Forelimb muscle (tissue), 1 donor: ENCODE measurements at regions not wholly inside any gene's neighbourhood (a gene's known extent, or its start where the extent isn't known, plus 50 kb on each side); places are given as distances from the start of the nearest gene placed in this dataset.
"Not testable (repeated sequence)": the region's sequence is repeated elsewhere in the genome, so short reads cannot be mapped to it uniquely, and the experiment has no call there.

ENCODE experiments used
- DNase-seq: peaks from one replicate; pipeline ENCODE4 v3.0.0-alpha.2; 2013; ENCODE audit warnings: low read depth

- DNase-seq: no peak
Measured at GRCh38 chr10:22158426-22158825, 59.4 kb downstream of the EBLN1 start.

DNA sequence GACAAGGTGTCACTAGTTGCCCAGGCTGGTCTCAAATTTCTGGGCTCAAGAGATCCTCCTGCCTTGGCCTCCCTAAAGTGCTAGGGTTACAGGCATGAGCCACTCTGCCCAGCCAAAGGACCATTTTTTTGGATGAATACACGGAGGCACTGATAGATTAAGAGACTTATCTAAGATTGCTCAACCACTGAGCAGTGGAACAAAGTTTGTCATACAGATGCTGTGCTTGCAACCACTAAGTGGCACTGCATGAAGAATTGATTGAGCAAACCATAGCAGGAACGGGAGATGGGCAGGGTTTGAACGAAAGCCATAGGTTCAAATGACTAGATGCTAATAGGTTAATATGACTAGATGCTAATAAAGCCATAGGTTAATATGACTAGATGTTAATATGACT is 61.1 kb downstream of the EBLN1 start:
- no peak for DNase-seq

DNA sequence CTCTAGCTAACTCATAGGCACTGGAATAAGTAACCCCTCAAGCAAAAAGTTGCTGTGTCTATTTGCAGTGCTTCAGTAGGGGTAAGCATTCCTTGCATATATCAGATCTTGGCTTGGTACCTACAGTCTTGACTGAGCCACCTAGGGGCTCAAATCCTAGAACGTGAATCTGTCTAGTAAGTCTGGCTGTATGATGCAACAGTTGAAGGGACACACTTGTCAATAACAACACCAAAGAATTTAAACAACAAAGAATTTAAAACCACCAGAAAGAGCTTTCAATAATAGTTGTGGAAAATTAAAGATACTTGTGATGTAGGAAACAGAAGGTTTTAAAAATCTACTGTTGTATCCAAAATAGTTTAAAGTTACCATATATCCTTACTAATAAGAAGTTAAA is 65.4 kb downstream of the EBLN1 start:
- no peak for DNase-seq

DNA sequence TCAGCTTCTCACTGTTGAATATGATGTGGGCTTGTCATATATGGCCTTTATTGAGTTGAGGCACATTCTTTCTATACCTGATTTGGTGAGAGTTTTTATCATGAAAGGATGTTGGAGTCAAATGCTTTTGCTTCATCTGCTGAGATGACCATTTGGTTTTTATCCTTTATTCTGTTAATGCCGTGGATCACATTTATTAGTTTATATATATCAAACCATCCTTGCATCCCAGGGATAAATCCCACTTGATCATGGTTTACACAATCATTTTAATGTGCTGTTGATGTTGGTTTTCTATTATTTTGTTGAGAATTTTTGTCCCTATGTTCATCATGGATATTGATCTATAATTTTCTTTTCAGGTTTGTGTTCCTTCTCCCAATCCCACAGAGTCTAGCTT is 67.0 kb downstream of the EBLN1 start:
- no peak for DNase-seq

GRCh38 chr10:22148961-22149360 is 68.9 kb downstream of the EBLN1 start:
- peak; percentile 32 for DNase-seq

- DNase-seq: not testable (repeated sequence)
Measured at GRCh38 chr10:22145873-22146272, 71.9 kb downstream of the EBLN1 start.

GRCh38 chr10:22137542-22137941 is 80.3 kb downstream of the EBLN1 start:
- no peak for DNase-seq

GRCh38 chr10:22135591-22135990 is 82.2 kb downstream of the EBLN1 start:
- DNase-seq: no peak

DNA sequence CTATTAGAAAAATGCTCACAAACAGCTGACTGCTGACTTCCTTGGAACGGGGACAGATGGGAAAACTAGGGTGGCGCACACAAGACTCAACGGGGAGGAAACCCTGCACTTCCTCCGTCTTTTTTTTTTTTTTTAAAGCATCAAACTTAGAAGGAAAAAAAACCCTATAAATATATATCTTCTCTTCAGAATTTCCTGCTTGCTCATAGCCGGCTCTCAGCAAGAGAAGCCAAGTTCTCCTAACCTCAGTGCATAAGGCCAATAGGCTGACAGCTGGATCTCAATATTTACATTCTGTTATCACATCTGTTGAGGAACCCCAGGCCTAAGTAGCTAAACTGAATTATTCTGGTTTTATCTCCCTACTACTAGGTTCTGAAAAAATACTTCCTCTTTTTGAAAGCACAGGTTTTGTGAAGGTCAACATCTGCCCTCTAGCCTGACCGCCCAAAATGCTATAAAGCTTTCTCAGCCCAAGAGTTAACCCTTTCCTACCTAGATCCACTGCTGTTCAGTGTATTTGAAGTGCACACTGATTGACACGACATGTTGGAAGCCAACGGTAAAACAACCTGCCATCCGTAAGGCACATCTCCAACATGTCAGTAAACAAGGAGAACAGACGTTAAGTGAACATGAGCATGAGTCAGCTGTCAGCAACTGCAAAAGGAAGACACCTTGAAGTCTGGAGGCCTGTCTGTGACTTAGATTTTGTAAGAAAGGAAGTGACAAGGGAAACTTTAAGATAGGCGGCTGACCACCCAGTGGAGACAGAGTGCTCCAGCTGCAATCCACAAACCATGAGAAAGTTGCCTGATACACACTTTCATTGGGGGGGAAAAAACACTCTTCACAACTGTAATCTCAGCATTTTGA is 83.8 kb downstream of the EBLN1 start:
- no peak for DNase-seq

DNA sequence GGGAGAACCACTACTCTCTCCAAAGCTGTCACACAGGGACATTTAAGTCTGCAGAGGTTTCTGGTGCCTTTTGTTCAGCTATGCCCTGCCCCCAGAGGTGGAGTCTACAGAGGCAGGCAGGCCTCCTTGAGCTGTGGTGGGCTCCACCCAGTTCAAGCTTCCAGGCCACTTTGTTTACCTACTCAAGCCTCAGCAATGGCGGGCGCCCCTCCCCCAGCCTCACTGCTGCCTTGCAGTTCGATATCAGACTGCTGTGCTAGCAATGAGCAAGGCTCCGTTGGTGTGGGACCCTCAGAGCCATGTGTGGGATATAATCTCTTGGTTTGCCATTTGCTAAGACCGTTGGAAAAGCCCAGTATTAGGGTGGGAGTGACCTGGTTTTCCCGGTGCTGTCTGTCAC is 87.0 kb downstream of the EBLN1 start:
- DNase-seq: not testable (repeated sequence)

- DNase-seq: not testable (repeated sequence)
Measured at GRCh38 chr10:22129612-22130011, 88.2 kb downstream of the EBLN1 start.

GRCh38 chr10:22121181-22121580 is 96.6 kb downstream of the EBLN1 start:
- not testable (repeated sequence) for DNase-seq

GRCh38 chr10:22120072-22120471 is 97.7 kb downstream of the EBLN1 start:
- DNase-seq: not testable (repeated sequence)

- DNase-seq: not testable (repeated sequence)
Measured at GRCh38 chr10:22119575-22119974, 98.2 kb downstream of the EBLN1 start.

- DNase-seq: no peak
Measured at GRCh38 chr10:22111705-22112104, 106.1 kb downstream of the EBLN1 start.

GRCh38 chr10:22111260-22111659 is 106.6 kb downstream of the EBLN1 start:
- no peak for DNase-seq

DNA sequence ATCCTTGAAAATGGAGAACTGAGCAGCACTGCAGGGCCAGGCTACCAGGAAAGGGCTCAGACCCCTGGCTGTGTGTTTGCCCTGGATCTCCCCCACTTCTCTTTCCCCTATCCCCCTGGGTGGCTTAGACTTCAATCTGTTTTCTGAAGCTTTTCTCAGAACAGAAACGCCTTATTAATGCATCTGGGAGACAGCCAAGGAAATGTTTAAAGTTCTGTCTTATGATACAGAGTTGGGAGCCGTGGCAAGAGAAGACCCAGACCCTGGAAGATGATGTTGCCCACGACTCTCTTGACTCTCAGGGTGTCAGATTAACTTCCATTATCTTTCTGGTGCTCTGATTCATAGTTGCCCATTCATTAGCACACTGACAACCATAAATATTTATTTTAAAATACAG is 107.1 kb downstream of the EBLN1 start:
- no peak for DNase-seq

DNA sequence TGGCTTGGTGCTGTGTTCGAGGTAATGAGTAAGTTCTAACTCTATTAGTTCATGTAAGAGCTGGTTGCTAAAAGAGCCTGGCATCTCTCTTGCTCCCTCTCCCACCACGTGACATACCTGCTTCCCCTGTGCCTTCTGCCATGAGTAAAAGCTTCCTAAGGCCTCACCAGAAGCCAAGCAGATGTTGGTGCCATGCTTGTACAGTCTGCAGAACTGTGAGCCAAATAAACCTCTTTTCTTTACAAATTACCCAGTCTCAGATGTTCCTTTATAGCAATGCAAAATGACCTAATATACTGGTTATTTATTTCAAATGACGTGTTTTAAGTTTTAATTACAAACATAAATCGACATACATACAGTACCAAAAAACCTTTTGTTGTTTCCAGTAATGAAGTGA is 101.7 kb upstream of the DNAJC1 start:
- DNase-seq: no peak

DNA sequence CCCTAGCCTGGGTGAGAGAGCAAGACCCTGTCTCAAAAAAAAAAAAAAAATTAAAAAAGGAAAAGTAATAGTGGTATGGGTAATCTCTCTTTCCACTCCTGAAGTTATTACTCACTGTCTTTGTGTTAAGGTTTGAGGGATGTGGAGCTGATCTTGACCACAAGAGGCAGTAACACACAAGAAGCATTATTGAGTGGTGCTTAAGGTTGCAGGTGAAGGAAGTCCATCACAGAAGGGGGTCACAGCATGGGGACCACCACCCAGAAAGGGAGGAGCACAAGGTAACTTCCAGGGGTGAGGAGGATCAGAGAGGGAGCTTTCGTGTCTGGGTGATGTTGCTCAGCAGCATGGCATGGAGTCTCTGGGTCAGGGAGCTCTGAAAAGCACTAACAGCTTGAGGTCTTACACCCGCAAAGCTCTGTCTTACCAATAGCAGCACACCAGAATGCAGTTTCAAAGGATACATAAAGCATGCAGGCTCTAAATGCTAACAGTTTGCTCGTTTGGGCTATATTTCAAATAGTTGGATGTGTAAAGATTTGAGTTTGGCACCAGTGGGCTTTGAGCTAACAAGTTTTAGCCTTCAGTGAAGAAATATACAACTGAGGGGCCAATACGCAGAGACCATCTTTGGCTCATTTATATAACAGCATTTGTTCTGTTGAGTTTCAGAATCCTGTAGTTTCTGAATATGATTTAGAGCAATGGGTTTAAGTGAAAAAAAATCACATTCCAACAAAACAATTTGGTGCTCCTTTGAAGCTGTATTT is 100.4 kb upstream of the DNAJC1 start:
- DNase-seq: no peak

GRCh38 chr10:22097696-22098095 is 94.2 kb upstream of the DNAJC1 start:
- DNase-seq: no peak

DNA sequence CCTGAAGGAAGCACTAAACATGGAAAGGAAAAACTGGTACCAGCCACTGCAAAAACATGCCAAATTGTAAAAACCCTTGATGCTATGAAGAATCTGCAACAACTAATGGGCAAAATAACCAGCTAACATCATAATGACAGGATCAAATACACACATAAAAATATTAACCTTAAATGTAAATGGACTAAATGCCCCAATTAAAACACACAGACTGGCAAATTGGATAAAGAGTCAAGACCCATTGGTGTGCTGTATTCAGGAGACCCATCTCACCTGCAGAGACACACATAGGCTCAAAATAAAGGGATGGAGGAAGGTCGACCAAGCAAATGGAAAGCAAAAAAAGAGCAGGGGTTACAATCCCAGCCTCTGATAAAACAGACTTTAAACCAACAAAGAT is 87.7 kb upstream of the DNAJC1 start:
- not testable (repeated sequence) for DNase-seq

- DNase-seq: no peak
Measured at GRCh38 chr10:22087402-22087738, 83.8 kb upstream of the DNAJC1 start.
